ENCODE measurements at regions not wholly inside any gene's neighbourhood (a gene's known extent, or its start where the extent isn't known, plus 50 kb on each side); places are given as distances from the start of the nearest gene placed in this dataset.

- intact Hi-C loops (cut with micrococcal nuclease), result no loop called here
- H3K4me3 ChIP-seq (replicated peaks in 1 of 2; ENCODE audit: low read depth in 1 of 2, low read length in 2 of 2), result no peak overlapping the region
- POLR2A ChIA-PET, result no interaction called here
- H3K4me1 ChIP-seq (ENCODE audit: control insufficient read depth in 1 of 2, insufficient read depth in 2 of 2, low read length in 2 of 2), result no peaks in the 10 kb centered on the region
- no peaks in the 10 kb centered on the region for H4K20me1 ChIP-seq (ENCODE audit: insufficient read depth)
- TF ChIP-seq YY1 (IDR thresholded peaks at IDR 0.05; ENCODE audit: extremely low read depth, insufficient replicate concordance, low read depth, low read length) (no peak), SRF (IDR thresholded peaks at IDR 0.05; ENCODE audit: low read depth) (no peak), EZH2phosphoT487 (IDR thresholded peaks at IDR 0.05; ENCODE audit: borderline replicate concordance) (no peak), CEBPB (IDR thresholded peaks at IDR 0.05; ENCODE audit: low read depth) (no peak), SP1 (IDR thresholded peaks at IDR 0.05; ENCODE audit: low read depth) (no peak), POLR2AphosphoS5 (IDR thresholded peaks at IDR 0.05; ENCODE audit: low read depth, low read length) (no peak), SIN3A (IDR thresholded peaks at IDR 0.05; ENCODE audit: low read depth) (no peak), ZBTB33 (IDR thresholded peaks at IDR 0.05; ENCODE audit: extremely low read depth, insufficient replicate concordance, low read length) (no peak), ELF1 (IDR thresholded peaks at IDR 0.05; ENCODE audit: borderline replicate concordance, low read depth) (no peak), CTCF (IDR thresholded peaks at IDR 0.05 in 2 of 3, conservative IDR thresholded peaks at IDR 0.05 in 1 of 3; ENCODE audit: borderline replicate concordance in 1 of 3, insufficient read depth in 1 of 3, low read depth in 2 of 3, low read length in 2 of 3) (no peak)
- H3K36me3 ChIP-seq (ENCODE audit: control insufficient read depth in 1 of 2, insufficient read depth in 2 of 2, low read length in 2 of 2), result no peaks in the 10 kb centered on the region
- RAD21 ChIA-PET (ENCODE audit: low non-redundant PET in 1 of 2, low total read pairs in 2 of 2, uncharacterized antibody in 2 of 2, unreplicated experiment in 2 of 2), result no interaction called here
- DNase-seq (ENCODE audit: low read depth, low spot score) (no peak), ATAC-seq (no peak)
- H3K9ac ChIP-seq (ENCODE audit: low read length), result no peak overlapping the region
- no peak overlapping the region for H3K27ac ChIP-seq (ENCODE audit: low read depth, low read length)
- H2AFZ ChIP-seq (ENCODE audit: low read depth, low read length, poor library complexity, severe bottlenecking), result no peak overlapping the region
- no peaks in the 10 kb centered on the region for H3K9me2 ChIP-seq (ENCODE audit: insufficient read depth)
- H3K27me3 ChIP-seq (ENCODE audit: insufficient read depth, low read length), result peaks cover 60% of the 10 kb centered on the region
- no TSS peak for BruUV-seq (replicated peaks)
- CTCF ChIA-PET, result interaction anchor here (1.1 kb wide), 1 partner anchor 8 kb away, joined by 5 read pairs; no protein-coding TSS in a partner anchor
- H3K9me3 ChIP-seq (ENCODE audit: control insufficient read depth in 1 of 2, insufficient read depth in 1 of 2, low read depth in 1 of 2, low read length in 2 of 2), result no peaks in the 10 kb centered on the region
- H3K4me2 ChIP-seq (ENCODE audit: low read length), result no peak overlapping the region
- H3K79me2 ChIP-seq (ENCODE audit: insufficient read depth, low read length), result no peaks in the 10 kb centered on the region
Observed at GRCh38 chr2:7419186-7419585, 502.0 kb downstream of the RNF144A start.
